ENCODE measurements at regions not wholly inside any gene's neighbourhood (a gene's known extent, or its start where the extent isn't known, plus 50 kb on each side); places are given as distances from the start of the nearest gene placed in this dataset.

- no peak for TF ChIP-seq CHD7 (IDR thresholded peaks at IDR 0.05; ENCODE audit: insufficient replicate concordance, low read length)
- TF ChIP-seq SRF (IDR thresholded peaks at IDR 0.05; ENCODE audit: low read depth, low read length) = no peak
- TF ChIP-seq CBX8 (IDR thresholded peaks at IDR 0.05; ENCODE audit: borderline replicate concordance, low read depth, low read length) = no peak
- TF ChIP-seq USF2 (IDR thresholded peaks at IDR 0.05; ENCODE audit: low read length) = no peak
- no peak for TF ChIP-seq CHD2 (IDR thresholded peaks at IDR 0.05; ENCODE audit: low read length)
- no peak for TF ChIP-seq ATF2 (IDR thresholded peaks at IDR 0.05; ENCODE audit: low read length)
- TF ChIP-seq EP300 (IDR thresholded peaks at IDR 0.05; ENCODE audit: borderline replicate concordance in 1 of 2, low read depth in 2 of 2, low read length in 2 of 2) = no peak
- no peak for TF ChIP-seq POLR2A (IDR thresholded peaks at IDR 0.05; ENCODE audit: control extremely low read depth in 1 of 2, low read depth in 2 of 2, low read length in 2 of 2)
- TF ChIP-seq ASH2L (IDR thresholded peaks at IDR 0.05; ENCODE audit: low read length) = no peak
- no peak for TF ChIP-seq SIRT6 (IDR thresholded peaks at IDR 0.05; ENCODE audit: low read length)
Measured at GRCh38 chr2:223472771-223473170, 129.4 kb downstream of the SCG2 start (continued).

Data from H1 (cell line).